Ishikawa (cell line): ENCODE measurements at regions not wholly inside any gene's neighbourhood (a gene's known extent, or its start where the extent isn't known, plus 50 kb on each side); places are given as distances from the start of the nearest gene placed in this dataset.

Experiments used
- CREB1 ChIP-seq: IDR thresholded peaks from 2 replicates; pipeline ENCODE4 v1.6.1; 2012; ENCODE audit warnings: low read depth
- EGR1 ChIP-seq: IDR thresholded peaks from 2 replicates; pipeline ENCODE4 v1.6.1; 2012
- EP300 ChIP-seq: IDR thresholded peaks from 2 replicates; pipeline ENCODE4 v1.6.1; 2012; ENCODE audit warnings: borderline replicate concordance
- FOXM1 ChIP-seq: IDR thresholded peaks from 2 replicates; pipeline ENCODE4 v1.6.1; 2012; ENCODE audit warnings: low read depth, borderline replicate concordance
- MAX ChIP-seq: IDR thresholded peaks from 2 replicates; pipeline ENCODE4 v1.6.1; 2012
- RAD21 ChIP-seq: IDR thresholded peaks from 2 replicates; pipeline ENCODE4 v1.6.1; 2012; ENCODE audit warnings: low read depth
- REST ChIP-seq: IDR thresholded peaks from 2 replicates; pipeline ENCODE4 v1.6.1; 2012; ENCODE audit warnings: low read depth, mild to moderate bottlenecking
- TAF1 ChIP-seq: IDR thresholded peaks from 2 replicates; pipeline ENCODE4 v1.6.1; 2012; ENCODE audit warnings: low read depth, mild to moderate bottlenecking
- TCF12 ChIP-seq: IDR thresholded peaks from 2 replicates; pipeline ENCODE4 v1.6.1; 2012; ENCODE audit warnings: low read depth
- TEAD4 ChIP-seq: IDR thresholded peaks from 2 replicates; pipeline ENCODE4 v1.6.1; 2012
- USF1 ChIP-seq: IDR thresholded peaks from 2 replicates; pipeline ENCODE4 v1.6.1; 2012
- YY1 ChIP-seq: IDR thresholded peaks from 2 replicates; pipeline ENCODE4 v1.6.1; 2012; ENCODE audit warnings: low read depth
- ZBTB7A ChIP-seq: IDR thresholded peaks from 2 replicates; pipeline ENCODE4 v1.6.1; 2012; ENCODE audit warnings: low read depth

DNA sequence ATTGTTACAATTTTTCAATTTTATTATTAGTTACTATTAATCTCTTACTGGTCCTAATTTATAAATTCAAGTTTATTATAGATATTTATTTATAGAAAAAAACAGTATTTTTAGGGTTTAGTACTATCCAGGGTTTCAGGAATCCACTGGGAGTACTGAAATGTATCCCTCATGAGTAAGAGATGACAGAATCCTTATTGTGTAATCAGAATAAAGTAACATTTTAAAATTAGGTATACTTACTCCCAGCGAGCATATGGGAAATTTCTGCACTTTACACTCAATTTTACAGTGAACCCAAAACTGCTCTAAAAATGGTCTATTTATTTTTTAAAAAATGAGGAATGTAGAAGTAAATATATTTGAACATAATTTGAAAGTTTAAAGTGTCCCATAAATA is 202.7 kb downstream of the CGGBP1 start:
- no peak for TF ChIP-seq REST
- no peak for TF ChIP-seq YY1
- no peak for TF ChIP-seq EGR1
- no peak for TF ChIP-seq TCF12
- TF ChIP-seq RAD21 = no peak
- no peak for TF ChIP-seq USF1
- no peak for TF ChIP-seq CREB1
- TF ChIP-seq TAF1 = no peak
- no peak for TF ChIP-seq TEAD4
- TF ChIP-seq ZBTB7A = no peak
- TF ChIP-seq EP300 = no peak
- no peak for TF ChIP-seq MAX
- TF ChIP-seq FOXM1 = no peak
